ENCODE measurements at regions not wholly inside any gene's neighbourhood (a gene's known extent, or its start where the extent isn't known, plus 50 kb on each side); places are given as distances from the start of the nearest gene placed in this dataset.
"Not testable (repeated sequence)": the region's sequence is repeated elsewhere in the genome, so short reads cannot be mapped to it uniquely, and the experiment has no call there.

- not testable (repeated sequence) for TF ChIP-seq RARB (CRISPR knock-in tag; IDR thresholded peaks at IDR 0.05); NR3C1 (IDR thresholded peaks at IDR 0.05); SMC3 (IDR thresholded peaks at IDR 0.05); MAZ (IDR thresholded peaks at IDR 0.05; ENCODE audit: borderline replicate concordance, low read depth, low read length); BHLHE40 (IDR thresholded peaks at IDR 0.05; ENCODE audit: low read depth, low read length); ESRRA (IDR thresholded peaks at IDR 0.05; ENCODE audit: borderline replicate concordance, low read length); HDAC2 (IDR thresholded peaks at IDR 0.05)
These were observed 59.4 kb upstream of the LHX5 start for GRCh38 chr12:113531073-113531472.
